SK-N-SH (cell line): ENCODE measurements at regions not wholly inside any gene's neighbourhood (a gene's known extent, or its start where the extent isn't known, plus 50 kb on each side); places are given as distances from the start of the nearest gene placed in this dataset.

Experiments used
- CTCF ChIA-PET: fragments of 300-600, 350-600 bp; formaldehyde crosslinking; extraction: SDS; loops from one replicate; lab custom pipeline; 2021; lab: Yijun Ruan, JAX
- POLR2A ChIA-PET: fragments of 350-600 bp; sonication (Branson Sonifier 250); formaldehyde crosslinking; extraction: SDS; loops from one replicate; lab custom pipeline; 2020; ENCODE audit warnings: antibody characterized with exemption, inconsistent platforms; lab: Yijun Ruan, JAX
- DNase-seq: peaks from one replicate; pipeline ENCODE4 v3.0.0; 2012
- H2AFZ ChIP-seq: fragments of 200-600 bp; sonication (generic); 2 replicates; pipeline ENCODE4 v1.8.1; 2016; ENCODE audit warnings: antibody characterized with exemption, mild to moderate bottlenecking, low read depth
- H3F3A ChIP-seq: fragments of 200-600 bp; sonication (generic); replicated peaks from 2 replicates; pipeline ENCODE3; 2016; ENCODE audit warnings: antibody characterized with exemption, mild to moderate bottlenecking; ENCODE audit not compliant: insufficient read depth
- H3K27ac ChIP-seq, 2 experiments: fragments of 200-500 bp in 1 of 2; fragments of 200-600 bp in 1 of 2; sonication (Bioruptor generic) in 1 of 2; sonication (generic), shearing (Covaris generic) in 1 of 2; 2 replicates each; pipeline versions ENCODE4 v1.5.1 to v1.6.1; 2014 to 2016; ENCODE audit warnings: low read depth in 2 of 2, inconsistent platforms in 1 of 2, low read length in 1 of 2, mild to moderate bottlenecking in 1 of 2, mixed read lengths in 1 of 2
- H3K27me3 ChIP-seq: fragments of 200-600 bp; sonication (generic), shearing (Covaris generic); 2 replicates; pipeline ENCODE4 v1.6.1; 2016; ENCODE audit warnings: mixed run types; ENCODE audit not compliant: insufficient read depth
- H3K36me3 ChIP-seq, 2 experiments: fragments of 200-500 bp in 1 of 2; fragments of 200-600 bp in 1 of 2; sonication (Bioruptor generic) in 1 of 2; sonication (generic) in 1 of 2; replicated peaks in 1 of 2; 2 replicates each; pipeline versions ENCODE3 to v1.5.1; 2014 to 2016; ENCODE audit warnings: low read length in 1 of 2, mild to moderate bottlenecking in 1 of 2; ENCODE audit not compliant: insufficient read depth in 2 of 2, control insufficient read depth in 1 of 2
- H3K4me1 ChIP-seq, 2 experiments: fragments of 200-500 bp in 1 of 2; fragments of 200-600 bp in 1 of 2; sonication (Bioruptor generic) in 1 of 2; sonication (generic), shearing (Covaris generic) in 1 of 2; 2 replicates each; pipeline versions ENCODE4 v1.5.1 to v1.6.1; 2014 to 2016; ENCODE audit warnings: low read depth in 1 of 2, low read length in 1 of 2, mixed run types in 1 of 2; ENCODE audit not compliant: insufficient read depth in 2 of 2, control insufficient read depth in 1 of 2
- H3K4me2 ChIP-seq: fragments of 200-600 bp; sonication (generic), shearing (Covaris generic); 2 replicates; pipeline ENCODE4 v1.6.1; 2017; ENCODE audit warnings: mixed run types
- H3K4me3 ChIP-seq, 2 experiments: fragments of 200-500 bp in 1 of 2; fragments of 200-600 bp in 1 of 2; sonication (Bioruptor generic) in 1 of 2; sonication (generic), shearing (Covaris generic) in 1 of 2; 2 replicates each; pipeline versions ENCODE4 v1.5.1 to v1.8.1; 2014 to 2016; ENCODE audit warnings: low read depth in 2 of 2, inconsistent platforms in 1 of 2, low read length in 1 of 2, mild to moderate bottlenecking in 1 of 2, mixed read lengths in 1 of 2, moderate library complexity in 1 of 2
- H3K79me2 ChIP-seq: fragments of 200-600 bp; sonication (generic); 2 replicates; pipeline ENCODE4 v1.8.1; 2017; ENCODE audit warnings: mild to moderate bottlenecking; ENCODE audit not compliant: insufficient read depth
- H3K9ac ChIP-seq: fragments of 200-600 bp; sonication (generic); 2 replicates; pipeline ENCODE4 v1.6.1; 2017; ENCODE audit warnings: mixed run types
- H3K9me2 ChIP-seq: fragments of 200-600 bp; sonication (generic); 2 replicates; pipeline ENCODE4 v1.6.1; 2017; ENCODE audit warnings: mixed run types
- H3K9me3 ChIP-seq: fragments of 200-600 bp; sonication (generic); 2 replicates; pipeline ENCODE4 v1.6.1; 2017; ENCODE audit warnings: mixed run types, mild to moderate bottlenecking, moderate library complexity
- H4K20me1 ChIP-seq: fragments of 200-600 bp; sonication (generic); 2 replicates; pipeline ENCODE4 v1.6.1; 2017; ENCODE audit warnings: mild to moderate bottlenecking, mixed run types; ENCODE audit not compliant: insufficient read depth
- EP300 ChIP-seq, 2 experiments: IDR thresholded peaks; 2 replicates each; pipeline versions ENCODE4 v1.4.0 to v1.6.1; 2012; ENCODE audit warnings: borderline replicate concordance in 1 of 2, low read depth in 1 of 2, low read length in 1 of 2
- FOXJ3 ChIP-seq: sonication (generic); formaldehyde crosslinking; IDR thresholded peaks from 2 replicates; pipeline ENCODE4 v1.5.1; 2020; ENCODE audit warnings: mild to moderate bottlenecking, missing genetic modification reagents
- GABPA ChIP-seq: IDR thresholded peaks from 2 replicates; pipeline ENCODE4 v1.4.0; 2012; ENCODE audit warnings: low read depth, mild to moderate bottlenecking
- GATA2 ChIP-seq: sonication (generic); formaldehyde crosslinking; IDR thresholded peaks from 2 replicates; pipeline ENCODE4 v1.5.0; 2020; ENCODE audit warnings: mild to moderate bottlenecking, missing genetic modification reagents
- IRF3 ChIP-seq: fragments of 150-350 bp; IDR thresholded peaks from 2 replicates; pipeline ENCODE4 v1.6.1; 2016; ENCODE audit warnings: mild to moderate bottlenecking, low read depth, low read length
- MAX ChIP-seq: IDR thresholded peaks from 2 replicates; pipeline ENCODE4 v1.4.0; 2012; ENCODE audit warnings: low read depth
- NFIC ChIP-seq: IDR thresholded peaks from 2 replicates; pipeline ENCODE4 v1.4.0; 2012; ENCODE audit warnings: borderline replicate concordance
- NRF1 ChIP-seq: IDR thresholded peaks from 2 replicates; pipeline ENCODE4 v1.6.1; 2012; ENCODE audit warnings: low read depth, mild to moderate bottlenecking, low read length
- RFX5 ChIP-seq: IDR thresholded peaks from 2 replicates; pipeline ENCODE4 v1.6.1; 2012; ENCODE audit warnings: mild to moderate bottlenecking, improper control_type of control experiment, low read length
- SIN3A ChIP-seq: IDR thresholded peaks from 2 replicates; pipeline ENCODE4 v1.6.1; 2012; ENCODE audit warnings: low read depth, mild to moderate bottlenecking, low read length, moderate library complexity, borderline replicate concordance
- SMC3 ChIP-seq: IDR thresholded peaks from 2 replicates; pipeline ENCODE4 v1.6.1; 2012; ENCODE audit warnings: low read depth, low read length, improper control_type of control experiment
- ZBTB33 ChIP-seq: IDR thresholded peaks from 2 replicates; pipeline ENCODE4 v1.4.0; 2012; ENCODE audit warnings: low read depth, borderline replicate concordance
- WGBS: methylation state at CpG from one replicate; pipeline ENCODE4 v1.1.6; 2017; ENCODE audit warnings: low lambda C conversion rate; 5-methylcytosine and 5-hydroxymethylcytosine counted together
- TF ChIP-seq, protein P1 (sequence below): fragments of 150-350 bp; IDR thresholded peaks from 2 replicates; pipeline ENCODE4 v1.6.1; 2017; ENCODE audit warnings: antibody characterized with exemption, low read length, low read depth, borderline replicate concordance
- TF ChIP-seq, protein P2 (sequence below): IDR thresholded peaks from 2 replicates; pipeline ENCODE4 v1.4.0; 2012; ENCODE audit warnings: low read depth, borderline replicate concordance
- TF ChIP-seq, protein P3 (sequence below): IDR thresholded peaks from 2 replicates; pipeline ENCODE4 v1.6.1; 2012; ENCODE audit warnings: mild to moderate bottlenecking, low read depth, low read length, moderate library complexity

- H3K4me1 ChIP-seq = no peaks in the 10 kb centered on the region; a peak in 1 of 4 replicates
- H3K9me3 ChIP-seq = no peaks in the 10 kb centered on the region
- WGBS = 34% methylated on average over 7 of the region's 7 CpGs
- H2AFZ ChIP-seq = no peak overlapping the region
- no peaks in the 10 kb centered on the region for H3K27me3 ChIP-seq
- no peaks in the 10 kb centered on the region for H4K20me1 ChIP-seq
- H3K9me2 ChIP-seq = no peaks in the 10 kb centered on the region
- TF ChIP-seq SIN3A (no peak), EP300 (IDR thresholded peaks at IDR 0.05; ENCODE audit: borderline replicate concordance in 1 of 2, low read depth in 1 of 2, low read length in 1 of 2) (no peak), GABPA (no peak)
- TF ChIP-seq, protein P1, sequence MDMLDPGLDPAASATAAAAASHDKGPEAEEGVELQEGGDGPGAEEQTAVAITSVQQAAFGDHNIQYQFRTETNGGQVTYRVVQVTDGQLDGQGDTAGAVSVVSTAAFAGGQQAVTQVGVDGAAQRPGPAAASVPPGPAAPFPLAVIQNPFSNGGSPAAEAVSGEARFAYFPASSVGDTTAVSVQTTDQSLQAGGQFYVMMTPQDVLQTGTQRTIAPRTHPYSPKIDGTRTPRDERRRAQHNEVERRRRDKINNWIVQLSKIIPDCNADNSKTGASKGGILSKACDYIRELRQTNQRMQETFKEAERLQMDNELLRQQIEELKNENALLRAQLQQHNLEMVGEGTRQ = no peak
- TF ChIP-seq, protein P2, sequence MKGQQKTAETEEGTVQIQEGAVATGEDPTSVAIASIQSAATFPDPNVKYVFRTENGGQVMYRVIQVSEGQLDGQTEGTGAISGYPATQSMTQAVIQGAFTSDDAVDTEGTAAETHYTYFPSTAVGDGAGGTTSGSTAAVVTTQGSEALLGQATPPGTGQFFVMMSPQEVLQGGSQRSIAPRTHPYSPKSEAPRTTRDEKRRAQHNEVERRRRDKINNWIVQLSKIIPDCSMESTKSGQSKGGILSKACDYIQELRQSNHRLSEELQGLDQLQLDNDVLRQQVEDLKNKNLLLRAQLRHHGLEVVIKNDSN = no peak
- ChIA-PET POLR2A (no interaction called here), CTCF (no interaction called here)
- H3F3A ChIP-seq = no peaks in the 10 kb centered on the region
- H3K4me3 ChIP-seq = no peak overlapping the region
- H3K4me2 ChIP-seq = no peak overlapping the region
- DNase-seq = no peak
- no peak overlapping the region for H3K27ac ChIP-seq
- no peaks in the 10 kb centered on the region for H3K79me2 ChIP-seq
- no peak overlapping the region for H3K9ac ChIP-seq
- H3K36me3 ChIP-seq = no peaks in the 10 kb centered on the region
Observed at GRCh38 chr3:139737682-139738361, 60.0 kb upstream of the NMNAT3 start.

- no peaks in the 10 kb centered on the region for H3K27me3 ChIP-seq
- no peaks in the 10 kb centered on the region for H3K9me2 ChIP-seq
Observed at GRCh38 chr3:139735191-139735590, 57.4 kb upstream of the NMNAT3 start.

More at GRCh38 chr3:139735191-139735590, 57.4 kb upstream of the NMNAT3 start:
- WGBS = 32% methylated on average over 5 of the region's 6 CpGs
- Histone ChIP-seq H3K27ac (no peak overlapping the region), H3K79me2 (no peaks in the 10 kb centered on the region), H2AFZ (no peak overlapping the region), H3K4me2 (no peak overlapping the region), H3K4me3 (no peak overlapping the region), H3K9me3 (no peaks in the 10 kb centered on the region), H3K9ac (no peak overlapping the region), H3K4me1 (no peaks in the 10 kb centered on the region), H3K36me3 (no peaks in the 10 kb centered on the region), H4K20me1 (no peaks in the 10 kb centered on the region), H3F3A (no peaks in the 10 kb centered on the region)
- CTCF ChIA-PET = interaction anchor here (1.8 kb wide), 1 partner anchor 200 kb away, joined by 4 read pairs; the partner anchor contains the start of gene CLSTN2
- POLR2A ChIA-PET = no interaction called here
- no peak for DNase-seq
- TF ChIP-seq ZBTB33 (no peak), NRF1 (no peak), RFX5 (no peak), IRF3 (no peak), EP300 (IDR thresholded peaks at IDR 0.05; ENCODE audit: borderline replicate concordance in 1 of 2, low read depth in 1 of 2, low read length in 1 of 2) (no peak), GATA2 (CRISPR knock-in tag) (no peak), MAX (no peak), NFIC (no peak), SMC3 (no peak), FOXJ3 (CRISPR knock-in tag) (no peak)
- TF ChIP-seq, protein P1 = no peak
- TF ChIP-seq, protein P3, sequence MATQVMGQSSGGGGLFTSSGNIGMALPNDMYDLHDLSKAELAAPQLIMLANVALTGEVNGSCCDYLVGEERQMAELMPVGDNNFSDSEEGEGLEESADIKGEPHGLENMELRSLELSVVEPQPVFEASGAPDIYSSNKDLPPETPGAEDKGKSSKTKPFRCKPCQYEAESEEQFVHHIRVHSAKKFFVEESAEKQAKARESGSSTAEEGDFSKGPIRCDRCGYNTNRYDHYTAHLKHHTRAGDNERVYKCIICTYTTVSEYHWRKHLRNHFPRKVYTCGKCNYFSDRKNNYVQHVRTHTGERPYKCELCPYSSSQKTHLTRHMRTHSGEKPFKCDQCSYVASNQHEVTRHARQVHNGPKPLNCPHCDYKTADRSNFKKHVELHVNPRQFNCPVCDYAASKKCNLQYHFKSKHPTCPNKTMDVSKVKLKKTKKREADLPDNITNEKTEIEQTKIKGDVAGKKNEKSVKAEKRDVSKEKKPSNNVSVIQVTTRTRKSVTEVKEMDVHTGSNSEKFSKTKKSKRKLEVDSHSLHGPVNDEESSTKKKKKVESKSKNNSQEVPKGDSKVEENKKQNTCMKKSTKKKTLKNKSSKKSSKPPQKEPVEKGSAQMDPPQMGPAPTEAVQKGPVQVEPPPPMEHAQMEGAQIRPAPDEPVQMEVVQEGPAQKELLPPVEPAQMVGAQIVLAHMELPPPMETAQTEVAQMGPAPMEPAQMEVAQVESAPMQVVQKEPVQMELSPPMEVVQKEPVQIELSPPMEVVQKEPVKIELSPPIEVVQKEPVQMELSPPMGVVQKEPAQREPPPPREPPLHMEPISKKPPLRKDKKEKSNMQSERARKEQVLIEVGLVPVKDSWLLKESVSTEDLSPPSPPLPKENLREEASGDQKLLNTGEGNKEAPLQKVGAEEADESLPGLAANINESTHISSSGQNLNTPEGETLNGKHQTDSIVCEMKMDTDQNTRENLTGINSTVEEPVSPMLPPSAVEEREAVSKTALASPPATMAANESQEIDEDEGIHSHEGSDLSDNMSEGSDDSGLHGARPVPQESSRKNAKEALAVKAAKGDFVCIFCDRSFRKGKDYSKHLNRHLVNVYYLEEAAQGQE = no peak
